Ammon's horn (tissue), 1 donor: ENCODE measurements at regions not wholly inside any gene's neighbourhood (a gene's known extent, or its start where the extent isn't known, plus 50 kb on each side); places are given as distances from the start of the nearest gene placed in this dataset.

Experiments
- DNase-seq: peaks from one replicate; pipeline ENCODE4 v3.0.0-alpha.2; 2016; ENCODE audit warnings: low spot score

DNA sequence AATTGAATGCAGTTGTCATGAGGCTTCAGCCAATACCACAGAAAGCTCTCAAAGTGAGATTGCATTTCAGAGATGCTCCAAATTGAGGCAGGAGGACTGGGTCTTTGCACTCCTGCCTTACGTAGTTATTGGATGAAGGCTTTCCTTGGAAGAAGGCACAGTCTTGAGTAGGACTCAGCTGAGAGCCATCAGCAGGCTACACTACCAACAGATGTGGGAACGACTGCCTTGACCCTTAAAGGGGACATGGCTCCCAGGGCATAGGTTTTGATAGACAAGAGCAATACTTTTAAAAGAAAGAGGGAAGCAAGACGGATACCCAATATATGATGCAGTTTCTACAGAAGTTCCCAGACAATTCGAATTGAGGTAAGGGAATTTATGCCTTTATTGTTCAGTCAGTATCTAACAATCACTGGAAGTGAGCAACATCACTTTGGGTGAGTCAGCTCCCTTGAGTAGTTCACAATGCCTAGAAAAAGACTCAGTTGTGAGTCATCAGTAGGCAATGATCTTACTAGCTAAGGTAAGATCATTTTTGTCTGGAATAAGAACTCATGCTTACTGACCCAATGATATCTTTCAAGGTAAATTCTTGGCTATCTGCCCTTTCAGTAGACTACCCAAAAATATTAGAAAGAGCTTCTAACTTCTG, 390.8 kb downstream of the GJA1 start:
- DNase-seq, result no peak

DNA sequence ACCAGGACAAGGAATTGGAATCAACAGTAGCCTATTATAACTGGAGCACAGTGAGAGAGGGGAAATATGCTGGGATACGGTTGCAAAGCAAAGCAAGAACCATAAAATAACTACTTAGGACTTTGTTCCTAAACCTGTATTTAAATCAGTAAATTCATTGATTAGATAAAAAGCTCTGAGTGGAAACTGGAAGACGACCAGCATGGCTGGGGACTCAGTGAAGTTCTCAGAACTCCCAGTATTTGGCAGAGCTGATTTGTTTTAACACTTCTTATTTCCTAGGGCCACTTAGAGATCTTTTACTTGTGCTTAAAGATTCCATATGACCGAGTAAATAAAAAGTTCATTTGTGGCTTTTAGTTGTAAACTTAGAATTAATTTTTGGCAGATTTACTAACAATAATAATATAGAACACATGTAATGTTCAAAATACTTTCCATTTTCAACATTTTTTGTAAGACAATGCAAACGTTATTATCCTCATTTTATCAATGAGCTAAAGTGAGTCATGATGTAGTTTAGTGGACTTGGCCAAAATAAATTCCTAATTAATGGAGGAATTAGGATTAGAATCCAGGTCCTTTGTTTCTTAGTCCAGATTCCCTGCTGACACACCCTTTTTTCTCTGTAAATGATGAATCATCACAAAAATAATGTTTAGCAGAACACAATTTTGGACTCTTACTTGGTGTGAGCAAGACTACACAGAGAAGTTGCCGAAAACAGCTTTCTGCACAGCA, 392.9 kb downstream of the GJA1 start:
- no peak for DNase-seq

DNA sequence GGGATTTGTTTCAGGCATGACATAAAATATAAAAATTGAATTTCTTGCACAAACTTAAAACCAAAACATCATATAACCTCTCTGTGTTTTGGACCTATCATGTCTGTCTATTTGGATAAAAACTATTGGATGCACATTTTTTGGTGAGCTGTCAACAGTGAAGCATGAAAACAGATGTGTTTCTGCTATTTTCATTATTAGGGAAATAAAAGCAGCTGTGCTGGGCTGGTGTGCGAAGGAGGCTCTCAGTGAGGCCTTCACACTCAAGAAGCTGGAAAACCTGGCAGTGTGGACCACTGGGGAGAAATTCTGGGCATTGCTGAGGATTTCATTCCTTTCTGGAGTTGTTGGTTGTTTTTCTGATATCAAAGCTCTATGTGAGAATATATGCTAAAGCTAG, 395.3 kb downstream of the GJA1 start:
- no peak for DNase-seq

DNA sequence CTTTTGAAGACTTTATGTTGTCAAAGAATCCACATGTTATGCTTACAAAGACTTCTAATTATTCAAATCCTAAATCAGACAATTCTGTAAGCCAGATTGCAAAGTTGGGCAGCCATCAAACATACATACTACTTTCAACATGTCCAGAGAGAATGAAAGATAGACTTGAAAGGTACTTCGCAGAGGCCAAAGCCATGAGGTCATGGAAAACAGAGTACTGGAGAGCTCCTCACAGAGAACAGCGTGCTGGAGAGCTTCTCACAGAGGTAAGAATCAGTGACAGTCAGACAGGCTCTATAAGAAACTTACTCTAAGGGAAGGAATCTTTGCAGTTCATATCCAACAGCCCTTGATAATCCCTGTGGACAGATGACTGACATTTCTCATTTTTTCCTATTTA, 400.2 kb downstream of the GJA1 start:
- DNase-seq, result no peak

DNA sequence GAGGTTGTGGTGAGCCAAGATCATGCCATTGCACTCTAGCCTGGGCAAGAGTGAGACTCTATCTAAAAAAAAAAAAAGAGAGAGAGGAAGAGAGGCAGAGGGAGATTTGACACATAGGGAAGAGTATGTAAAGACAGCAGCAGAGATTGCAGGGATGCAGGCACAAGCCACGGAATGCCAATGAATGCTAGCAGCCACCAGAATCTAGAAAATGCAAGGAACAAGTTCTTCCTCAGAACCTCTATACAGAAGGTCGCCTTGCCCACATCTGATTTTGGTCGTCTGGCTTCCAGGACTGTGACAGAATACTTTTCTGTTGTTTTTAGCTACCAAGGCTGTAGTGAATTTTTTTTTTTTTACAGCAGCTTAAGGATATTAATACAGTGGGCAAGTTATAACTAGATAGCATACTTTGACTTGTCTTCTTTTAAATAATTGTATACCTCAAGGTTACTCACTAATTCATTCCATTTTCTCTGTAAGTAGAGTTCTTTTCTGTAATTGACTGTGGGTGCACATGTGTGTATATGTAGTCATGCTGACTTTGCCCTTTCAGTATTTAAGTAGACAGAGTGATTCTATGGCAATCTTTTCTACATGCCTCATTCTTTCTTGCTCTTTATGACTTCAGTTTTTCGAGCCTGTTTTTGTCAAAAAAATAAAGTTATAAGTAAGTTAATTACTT, 402.2 kb downstream of the GJA1 start:
- DNase-seq, result no peak

DNA sequence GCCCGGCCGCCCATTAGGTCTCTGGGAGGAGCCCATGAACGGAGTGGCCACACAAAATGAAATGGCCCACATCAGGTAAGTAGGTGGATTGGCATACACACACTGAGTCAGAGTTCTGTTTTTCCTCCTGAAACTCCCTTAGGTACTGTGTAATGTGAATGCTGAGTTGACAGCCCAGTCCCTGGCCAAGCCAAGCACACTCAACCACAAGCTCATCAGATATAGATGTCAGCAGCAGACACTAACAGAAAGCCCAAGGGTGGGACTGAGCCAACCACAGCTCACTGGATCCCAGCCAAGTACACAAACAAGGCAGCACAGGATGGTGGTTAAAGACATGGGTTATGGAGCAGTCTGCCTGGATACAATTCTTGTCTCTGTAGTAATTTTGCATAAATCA, 403.4 kb downstream of the GJA1 start:
- DNase-seq, result no peak

DNA sequence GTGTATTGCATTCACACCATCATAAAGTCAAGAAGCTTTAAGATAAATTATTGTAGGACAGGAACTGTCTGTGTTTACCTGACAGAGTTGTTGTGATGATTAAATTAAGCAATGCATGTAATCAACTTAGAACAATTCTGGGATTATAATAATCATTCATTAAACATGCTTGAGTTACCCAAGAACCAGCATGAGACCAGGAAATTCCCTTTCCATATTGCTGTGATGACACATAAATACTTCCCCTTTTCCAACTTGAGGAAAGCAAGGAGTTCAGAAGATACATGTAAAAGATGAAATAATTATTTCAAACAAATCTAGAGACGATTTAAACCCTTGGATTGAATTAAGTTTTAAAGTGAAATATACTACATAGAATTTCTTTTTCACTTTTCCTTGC, 404.4 kb downstream of the GJA1 start:
- no peak for DNase-seq

DNA sequence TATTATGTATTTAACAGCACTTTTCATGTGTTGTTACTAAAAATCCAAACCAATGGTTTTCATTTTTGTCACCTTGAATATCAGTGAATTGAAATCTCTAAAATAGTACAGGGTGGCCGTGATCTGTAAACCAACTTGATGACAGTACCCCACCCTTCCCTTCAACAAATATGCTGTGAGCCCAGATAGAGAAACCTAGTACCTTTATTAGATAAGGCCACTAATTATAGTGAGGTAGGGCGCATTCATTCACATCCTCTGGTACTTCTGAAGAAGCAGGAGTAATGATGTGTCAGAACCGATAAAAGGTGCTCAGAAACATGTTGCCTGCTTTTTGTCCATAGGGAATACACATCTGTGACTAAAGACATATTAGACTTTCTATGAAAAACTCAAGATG, 409.5 kb downstream of the GJA1 start:
- DNase-seq, result no peak

DNA sequence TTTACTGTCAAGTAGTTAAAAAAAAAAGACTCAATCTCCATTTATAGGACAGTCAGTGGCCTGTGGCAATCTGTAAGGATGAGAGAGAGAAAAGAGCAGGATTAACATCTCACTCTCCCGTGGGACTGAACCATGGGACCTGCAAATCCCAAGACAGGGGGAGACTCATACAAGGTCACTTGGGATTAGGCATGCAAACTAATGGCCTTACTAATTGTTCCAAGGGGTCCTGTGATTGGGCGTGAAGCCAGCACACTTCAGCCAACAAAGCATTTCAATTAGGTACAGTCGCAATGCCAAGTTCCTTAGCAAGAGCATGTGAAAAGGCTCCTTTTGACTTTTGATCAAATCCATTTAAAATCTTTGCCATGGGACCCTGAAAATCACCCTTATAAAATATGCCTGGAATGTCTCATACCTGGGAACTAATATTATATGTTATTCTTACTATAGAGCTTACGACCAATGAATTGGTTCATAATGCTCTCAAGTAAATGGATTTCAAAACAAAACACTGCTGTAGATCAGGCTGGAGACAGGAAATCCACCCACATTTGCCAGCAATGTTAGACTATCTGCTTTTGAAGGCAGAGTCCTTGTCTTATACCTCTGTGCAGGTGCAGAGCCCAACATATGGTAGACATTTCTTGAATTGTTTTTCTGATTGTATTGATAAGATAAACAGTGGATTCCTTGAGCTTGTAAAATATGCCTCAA, 412.5 kb downstream of the GJA1 start:
- peak; percentile 63 for DNase-seq

DNA sequence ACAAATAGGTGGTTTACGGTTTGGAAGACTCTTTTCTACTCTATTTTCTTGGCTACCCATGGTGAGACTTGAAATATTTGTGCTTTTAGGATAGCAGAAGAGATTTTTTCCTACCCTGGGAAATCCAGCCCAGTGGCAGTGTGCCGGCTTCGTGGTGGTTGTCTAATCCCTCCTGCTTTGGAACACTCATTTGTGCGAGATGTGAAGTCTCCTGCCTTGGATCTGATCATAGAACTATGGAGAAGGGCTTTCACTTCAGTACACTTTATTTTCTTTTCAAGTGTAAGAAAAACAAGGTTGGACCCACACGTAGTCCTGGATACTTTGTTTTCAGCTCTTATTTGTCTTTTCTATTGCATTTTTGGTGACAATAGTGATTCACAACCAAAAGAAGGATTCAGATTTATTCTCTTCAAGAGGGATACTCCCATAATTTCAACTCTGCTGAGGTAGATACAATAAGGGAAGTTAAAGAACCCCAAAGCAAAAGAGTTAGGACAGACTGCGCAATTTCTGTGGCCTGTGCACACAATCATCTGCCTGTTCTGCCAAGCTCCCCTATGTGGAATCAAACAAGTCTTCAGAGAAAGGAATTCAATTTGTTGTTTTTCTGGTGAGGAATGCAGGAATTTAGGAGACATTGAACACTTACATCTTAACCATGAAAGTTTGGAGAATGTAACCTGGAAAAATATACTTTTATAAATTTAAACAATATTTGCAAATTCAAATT, 413.2 kb downstream of the GJA1 start:
- peak; percentile 34 for DNase-seq

DNA sequence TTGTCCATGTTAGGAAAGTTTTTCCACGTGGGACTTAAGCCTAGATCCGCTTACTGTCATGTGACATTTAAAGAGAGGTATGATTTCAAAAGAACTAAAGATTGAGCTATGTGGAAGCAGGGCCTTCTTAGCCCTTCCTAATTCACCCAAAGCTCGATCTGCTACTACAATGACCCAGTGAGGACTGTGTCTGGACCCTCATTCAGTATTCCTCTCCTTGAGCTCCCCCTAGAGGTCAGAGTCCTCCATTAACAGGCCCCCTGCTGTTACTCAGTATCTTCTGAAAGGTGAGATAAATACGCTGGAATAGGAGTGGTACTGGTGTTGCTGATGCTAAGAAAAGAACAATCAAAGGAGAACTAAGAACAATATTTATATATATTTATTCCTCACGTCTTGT, 414.0 kb downstream of the GJA1 start:
- DNase-seq, result peak; percentile 46

DNA sequence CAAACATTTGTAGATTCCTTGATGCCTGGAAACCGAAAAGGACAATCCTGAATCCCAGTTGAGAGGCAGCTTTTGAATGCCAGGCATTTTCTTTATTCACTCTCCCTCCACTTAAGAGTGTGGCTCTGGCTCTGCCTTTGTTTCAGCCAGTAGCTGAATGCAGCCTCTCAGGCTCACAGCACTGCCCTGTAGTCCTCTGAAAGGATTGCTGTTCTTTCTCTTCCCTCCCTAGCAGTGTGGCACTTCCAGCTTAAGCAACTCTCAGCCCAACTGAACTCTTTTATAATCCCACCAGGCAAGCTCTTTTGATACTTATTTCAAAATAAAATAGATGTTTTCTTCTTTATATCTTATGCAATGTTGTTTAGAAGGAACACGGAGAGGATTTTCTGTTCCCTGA, 415.6 kb downstream of the GJA1 start:
- DNase-seq, result peak; percentile 78

DNA sequence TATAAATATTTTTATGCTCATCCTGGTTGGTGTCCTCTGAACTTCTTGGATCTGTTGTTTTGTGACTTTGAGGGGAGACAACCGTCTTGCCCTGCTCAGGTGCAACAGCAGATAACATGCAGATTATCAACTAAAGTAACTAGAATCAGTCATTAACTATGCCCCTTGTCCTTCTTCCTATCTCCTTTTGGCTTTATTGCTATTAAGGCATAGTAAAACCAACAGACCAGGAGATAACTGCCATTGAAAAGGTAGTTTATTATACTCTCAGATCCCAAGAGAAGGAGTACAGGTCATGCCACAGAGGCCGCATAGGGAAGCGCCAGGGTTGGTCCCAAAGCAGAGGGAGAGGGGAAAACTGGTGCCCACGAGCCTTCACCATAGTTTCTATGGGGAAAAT, 418.2 kb downstream of the GJA1 start:
- DNase-seq, result no peak

DNA sequence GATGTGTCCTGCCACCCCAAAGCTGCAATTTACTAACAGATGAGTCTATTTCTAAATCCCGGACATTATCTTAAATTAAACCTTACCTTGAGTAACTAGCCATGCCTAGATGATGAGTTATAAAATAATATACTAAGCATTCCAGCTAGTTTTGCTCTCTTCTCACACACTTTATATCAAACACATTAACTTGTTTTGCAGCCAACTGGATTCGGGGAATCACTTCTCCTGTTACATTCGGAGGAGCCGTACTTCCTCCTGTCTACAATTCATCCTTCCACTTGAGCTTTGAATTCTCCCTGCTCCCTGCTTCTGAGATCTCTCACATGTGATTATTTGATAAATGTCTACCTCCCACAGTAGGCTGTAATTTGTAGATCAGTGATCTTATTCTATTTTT, 420.1 kb downstream of the GJA1 start:
- no peak for DNase-seq

DNA sequence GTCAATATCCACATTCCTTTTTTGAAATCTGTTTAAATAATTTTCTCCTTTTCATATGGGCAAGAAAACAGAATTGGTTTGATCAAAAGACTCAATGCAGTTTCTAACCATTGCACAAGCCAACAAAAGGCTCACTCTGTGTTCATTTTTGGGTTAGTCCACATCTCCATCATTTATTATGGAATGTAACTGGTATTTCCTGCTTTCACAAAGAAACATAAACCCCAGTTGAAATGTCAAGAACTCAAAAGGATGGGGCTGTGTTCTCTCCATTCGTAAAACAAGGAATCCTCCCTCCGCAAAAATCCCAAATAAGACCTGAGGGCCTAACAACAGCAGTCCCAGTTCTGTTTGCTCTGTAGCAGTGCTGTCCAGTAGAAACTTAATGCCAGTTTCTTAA, 420.9 kb downstream of the GJA1 start:
- DNase-seq, result no peak

DNA sequence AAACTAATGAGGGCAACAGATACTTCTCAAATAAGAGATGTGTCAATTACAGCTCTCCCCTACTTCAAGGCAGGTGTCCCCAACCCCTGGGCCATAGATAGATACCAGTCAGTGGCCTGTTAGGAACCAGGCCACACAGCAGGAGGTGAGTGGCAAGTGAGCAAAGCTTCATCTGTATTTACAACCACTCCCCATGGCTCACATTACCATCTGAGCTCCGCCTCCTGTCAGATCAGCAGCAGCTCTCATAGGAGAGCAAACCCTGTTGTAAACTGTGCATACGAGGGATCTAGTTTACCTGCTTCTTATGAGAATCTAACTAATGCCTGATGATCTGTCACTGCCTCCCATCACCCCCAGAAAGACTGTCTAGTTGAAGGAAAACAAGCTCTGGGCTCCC, 422.1 kb downstream of the GJA1 start:
- DNase-seq, result no peak

DNA sequence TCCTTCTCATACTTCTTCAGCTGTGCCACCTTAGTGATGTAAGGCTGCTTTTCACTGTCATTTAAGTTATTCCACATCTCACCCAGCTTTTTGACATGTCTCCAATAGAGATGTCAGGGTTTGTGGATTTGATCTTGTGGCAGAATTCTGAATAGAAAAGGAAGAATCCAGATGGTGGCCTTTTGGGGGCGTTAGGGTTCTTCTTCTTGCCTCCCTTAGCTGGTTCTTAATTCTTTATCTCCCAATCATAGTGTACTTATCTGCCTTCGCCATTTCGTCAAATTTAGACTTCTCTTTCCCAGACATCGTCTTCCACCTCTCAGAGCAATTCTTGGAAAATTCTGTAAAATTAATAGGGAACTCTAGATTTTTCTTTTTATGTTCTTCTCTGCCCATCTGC, 422.9 kb downstream of the GJA1 start:
- DNase-seq, result no peak

DNA sequence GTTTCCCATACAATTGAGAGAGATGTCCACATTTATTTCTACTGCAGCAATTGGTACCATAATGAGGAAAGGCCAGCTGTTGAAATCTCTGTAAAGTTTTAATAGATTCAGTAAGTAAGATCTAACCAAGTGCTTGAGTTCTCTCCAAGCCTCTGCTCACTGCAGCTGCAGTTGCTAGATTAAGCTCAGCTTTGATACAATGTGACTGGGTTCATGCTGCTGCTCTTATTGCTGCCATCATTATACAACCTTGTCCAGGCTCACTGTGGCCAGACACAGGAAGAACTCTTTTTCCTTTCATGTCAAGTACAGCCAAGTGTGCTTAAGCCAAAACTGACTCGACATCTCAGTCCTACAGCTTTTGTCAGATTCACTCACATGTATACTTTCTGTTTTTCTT, 423.5 kb downstream of the GJA1 start:
- DNase-seq, result no peak

DNA sequence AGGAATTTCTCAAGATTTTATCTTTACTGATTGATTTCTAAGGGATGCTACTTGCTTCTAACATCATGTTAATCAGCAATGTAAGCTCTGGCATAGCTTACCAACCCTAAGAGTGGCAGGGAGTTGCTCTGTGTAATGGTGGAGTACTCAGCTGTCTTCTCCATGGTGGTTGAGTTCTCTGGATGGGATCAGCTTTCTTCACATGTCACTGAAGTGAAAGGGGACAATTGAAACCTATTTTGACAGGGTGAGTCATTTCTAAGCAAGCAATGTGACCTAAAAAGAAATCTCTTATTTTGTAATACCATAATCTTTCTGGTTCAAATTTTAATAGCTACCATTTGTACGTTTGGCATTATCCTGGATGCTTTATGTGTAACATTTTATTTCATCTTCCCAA, 430.4 kb downstream of the GJA1 start:
- DNase-seq, result no peak

DNA sequence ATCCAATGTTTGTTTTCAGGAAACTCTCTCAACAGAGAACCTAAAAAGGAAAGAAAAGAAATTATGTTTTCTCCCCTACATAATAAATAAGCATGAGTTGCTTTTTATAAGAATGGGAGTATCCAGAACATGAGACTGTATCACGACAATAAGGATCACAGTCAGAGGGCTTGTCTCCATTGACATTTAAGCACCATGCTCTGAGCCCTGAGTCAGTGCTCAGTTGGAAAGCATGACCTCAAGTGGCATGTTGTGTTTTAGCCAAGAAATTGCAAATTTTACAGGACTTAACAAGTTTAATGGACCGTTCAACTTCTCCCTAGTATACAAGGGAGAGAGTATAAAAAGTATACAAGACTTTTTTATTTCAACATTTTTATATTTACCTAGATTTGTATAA, 431.6 kb downstream of the GJA1 start:
- no peak for DNase-seq

DNA sequence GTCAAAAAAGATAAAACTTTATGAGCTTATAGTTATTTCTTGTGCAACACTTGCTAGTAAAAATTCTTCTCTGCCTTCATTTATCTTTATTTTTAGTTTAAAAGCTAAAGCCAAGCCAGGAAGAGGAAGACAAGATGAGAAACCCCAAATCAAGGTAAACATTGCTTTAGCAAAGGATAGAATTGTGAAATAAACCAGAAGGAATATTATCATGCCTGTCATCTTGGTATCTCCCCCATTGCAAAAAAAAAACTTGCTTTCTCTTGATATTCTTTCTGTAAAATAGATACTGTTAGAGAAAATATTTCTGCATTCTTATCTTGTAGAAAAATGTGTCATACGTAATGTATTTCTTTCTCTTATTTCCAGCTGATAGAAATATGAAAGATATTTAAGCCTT, 432.8 kb downstream of the GJA1 start:
- DNase-seq, result no peak

DNA sequence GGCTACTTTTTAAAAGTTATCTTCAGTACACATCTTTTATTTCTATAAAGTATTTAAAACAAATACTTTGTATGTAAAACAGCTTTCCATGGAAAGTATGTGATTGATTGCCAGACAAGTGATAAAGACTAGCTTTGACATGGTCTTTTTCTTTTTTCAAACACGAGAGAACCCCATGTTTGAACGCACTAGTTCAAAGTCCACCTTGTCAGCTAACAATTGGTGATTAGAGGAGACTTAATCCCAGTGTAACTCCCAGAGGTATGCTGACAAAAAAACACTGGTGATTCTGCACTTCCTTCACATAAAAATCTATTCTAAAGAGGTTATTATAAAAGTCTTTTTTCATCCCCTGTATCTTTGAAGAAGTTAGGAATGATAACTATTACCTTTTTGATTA, 438.1 kb downstream of the GJA1 start:
- no peak for DNase-seq
